ENCODE measurements at regions not wholly inside any gene's neighbourhood (a gene's known extent, or its start where the extent isn't known, plus 50 kb on each side); places are given as distances from the start of the nearest gene placed in this dataset.

GRCh38 chr14:39755269-39755878, 323.1 kb upstream of the FBXO33 start:
- TF ChIP-seq CTCF (IDR thresholded peaks at IDR 0.05) (no peak), ZFX (IDR thresholded peaks at IDR 0.05; ENCODE audit: borderline replicate concordance) (no peak)

All from 22Rv1 (cell line).